ENCODE measurements at regions not wholly inside any gene's neighbourhood (a gene's known extent, or its start where the extent isn't known, plus 50 kb on each side); places are given as distances from the start of the nearest gene placed in this dataset.

- intact Hi-C loops (cut with DNase I; ENCODE audit: low total_unique reads), result loop anchor here (5.0 kb wide), 1 partner anchor 843 kb away; no protein-coding TSS in a partner anchor
- Histone ChIP-seq H3K9me3 (no peaks in the 10 kb centered on the region), H3K36me3 (no peaks in the 10 kb centered on the region), H3K4me1 (no peaks in the 10 kb centered on the region), H3K27ac (no peak overlapping the region), H3K27me3 (no peaks in the 10 kb centered on the region), H3K4me3 (no peak overlapping the region)
- TF ChIP-seq EP300 (IDR thresholded peaks at IDR 0.05; ENCODE audit: low read depth) (no peak), POLR2AphosphoS5 (IDR thresholded peaks at IDR 0.05) (no peak), POLR2A (IDR thresholded peaks at IDR 0.05) (no peak)
- TF ChIP-seq, protein P1, sequence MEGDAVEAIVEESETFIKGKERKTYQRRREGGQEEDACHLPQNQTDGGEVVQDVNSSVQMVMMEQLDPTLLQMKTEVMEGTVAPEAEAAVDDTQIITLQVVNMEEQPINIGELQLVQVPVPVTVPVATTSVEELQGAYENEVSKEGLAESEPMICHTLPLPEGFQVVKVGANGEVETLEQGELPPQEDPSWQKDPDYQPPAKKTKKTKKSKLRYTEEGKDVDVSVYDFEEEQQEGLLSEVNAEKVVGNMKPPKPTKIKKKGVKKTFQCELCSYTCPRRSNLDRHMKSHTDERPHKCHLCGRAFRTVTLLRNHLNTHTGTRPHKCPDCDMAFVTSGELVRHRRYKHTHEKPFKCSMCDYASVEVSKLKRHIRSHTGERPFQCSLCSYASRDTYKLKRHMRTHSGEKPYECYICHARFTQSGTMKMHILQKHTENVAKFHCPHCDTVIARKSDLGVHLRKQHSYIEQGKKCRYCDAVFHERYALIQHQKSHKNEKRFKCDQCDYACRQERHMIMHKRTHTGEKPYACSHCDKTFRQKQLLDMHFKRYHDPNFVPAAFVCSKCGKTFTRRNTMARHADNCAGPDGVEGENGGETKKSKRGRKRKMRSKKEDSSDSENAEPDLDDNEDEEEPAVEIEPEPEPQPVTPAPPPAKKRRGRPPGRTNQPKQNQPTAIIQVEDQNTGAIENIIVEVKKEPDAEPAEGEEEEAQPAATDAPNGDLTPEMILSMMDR (IDR thresholded peaks at IDR 0.05), result no peak
- 81 to 95% methylated on average over 3 to 13 of the region's 13 CpGs for WGBS, 2 donors (ENCODE audit: low coverage in 1 of 2)
- no peak for DNase-seq
- in situ Hi-C loops (cut with MboI; ENCODE audit: low pct_ligation_motif_present in 1 of 4, low pct_unique_long_range_greater_than_20kb in 1 of 4, low sequenced_read_pairs in 3 of 4), result loop anchor here in 1 of 4 donors (25.0 kb wide), 1 partner anchor 87 kb away; no protein-coding TSS in a partner anchor
These were observed 273.2 kb downstream of the SYK start for GRCh38 chr9:91074866-91075265.

- 83 to 97% methylated on average over 1 to 8 of the region's 8 CpGs for WGBS, 2 donors (ENCODE audit: low coverage in 1 of 2)
- H3K9me3 ChIP-seq, result no peaks in the 10 kb centered on the region
- intact Hi-C loops (cut with DNase I; ENCODE audit: low total_unique reads), result no loop called here
- no peaks in the 10 kb centered on the region for H3K36me3 ChIP-seq
- no peak overlapping the region for H3K27ac ChIP-seq
- DNase-seq, result no peak
- no peaks in the 10 kb centered on the region for H3K4me1 ChIP-seq
- H3K4me3 ChIP-seq, result no peak overlapping the region
- no peak for TF ChIP-seq POLR2A (IDR thresholded peaks at IDR 0.05)
- TF ChIP-seq, protein P1 (IDR thresholded peaks at IDR 0.05), result no peak
- in situ Hi-C loops (cut with MboI; ENCODE audit: low pct_ligation_motif_present in 1 of 4, low pct_unique_long_range_greater_than_20kb in 1 of 4, low sequenced_read_pairs in 3 of 4), result no loop called here
- no peaks in the 10 kb centered on the region for H3K27me3 ChIP-seq
These were observed 273.7 kb downstream of the SYK start for GRCh38 chr9:91075279-91075678.

GRCh38 chr9:91077624-91078368 lies 276.2 kb downstream of the SYK start:
- H3K27ac ChIP-seq, result no peak overlapping the region
- intact Hi-C loops (cut with DNase I; ENCODE audit: low total_unique reads) (no loop called here), in situ Hi-C loops (cut with MboI; ENCODE audit: low pct_ligation_motif_present in 1 of 4, low pct_unique_long_range_greater_than_20kb in 1 of 4, low sequenced_read_pairs in 3 of 4) (no loop called here)
- TF ChIP-seq EP300 (IDR thresholded peaks at IDR 0.05; ENCODE audit: low read depth) (no peak), POLR2A (IDR thresholded peaks at IDR 0.05) (no peak), POLR2AphosphoS5 (IDR thresholded peaks at IDR 0.05) (no peak)
- TF ChIP-seq, protein P1 (IDR thresholded peaks at IDR 0.05), result no peak
- H3K36me3 ChIP-seq, result no peaks in the 10 kb centered on the region
- H3K9me3 ChIP-seq, result no peaks in the 10 kb centered on the region
- H3K27me3 ChIP-seq, result no peaks in the 10 kb centered on the region
- WGBS, 2 donors (ENCODE audit: low coverage in 1 of 2), result 75 to 86% methylated on average over 4 to 6 of the region's 6 CpGs
- H3K4me1 ChIP-seq, result no peaks in the 10 kb centered on the region
- DNase-seq, result no peak
- H3K4me3 ChIP-seq, result no peak overlapping the region

DNA sequence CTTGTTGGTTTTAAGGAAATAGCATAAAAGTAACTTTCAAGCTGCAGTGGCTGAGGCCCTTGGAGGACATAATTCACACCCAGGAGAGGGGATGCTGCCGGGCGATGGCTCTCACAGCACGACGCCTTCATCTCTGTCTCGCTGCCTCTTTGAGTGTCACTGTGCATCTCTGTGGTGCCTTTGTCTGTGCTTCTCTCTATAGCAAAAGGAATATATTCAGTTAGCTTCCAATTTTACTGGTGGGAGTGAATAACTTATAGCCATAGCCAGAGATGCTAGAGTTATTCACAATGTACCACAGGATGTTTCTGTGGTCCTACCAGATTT lies 276.7 kb downstream of the SYK start:
- no peaks in the 10 kb centered on the region for H3K9me3 ChIP-seq
- no peak overlapping the region for H3K4me3 ChIP-seq
- no peak overlapping the region for H3K27ac ChIP-seq
- intact Hi-C loops (cut with DNase I; ENCODE audit: low total_unique reads), result no loop called here
- no peaks in the 10 kb centered on the region for H3K36me3 ChIP-seq
- in situ Hi-C loops (cut with MboI; ENCODE audit: low pct_ligation_motif_present in 1 of 4, low pct_unique_long_range_greater_than_20kb in 1 of 4, low sequenced_read_pairs in 3 of 4), result no loop called here
- no peaks in the 10 kb centered on the region for H3K4me1 ChIP-seq
- TF ChIP-seq POLR2AphosphoS5 (IDR thresholded peaks at IDR 0.05) (no peak), POLR2A (IDR thresholded peaks at IDR 0.05) (no peak)
- TF ChIP-seq, protein P1 (IDR thresholded peaks at IDR 0.05), result no peak
- H3K27me3 ChIP-seq, result no peaks in the 10 kb centered on the region
- 99% methylated on average over 5 of the region's 5 CpGs; no CpG with 5 or more reads in 1 of the 2 donors for WGBS, 2 donors (ENCODE audit: low coverage in 1 of 2)
- no peak for DNase-seq

All from transverse colon (tissue), 4 donors.